GM18505 (cell line): ENCODE measurements at regions not wholly inside any gene's neighbourhood (a gene's known extent, or its start where the extent isn't known, plus 50 kb on each side); places are given as distances from the start of the nearest gene placed in this dataset.

ENCODE experiments used
- ATAC-seq: cut with Tn5 transposase; IDR thresholded peaks from one replicate; pipeline ENCODE4 v1.9.1; 2021; ENCODE audit not compliant: unreplicated experiment
- POLR2A ChIP-seq: IDR thresholded peaks from 4 replicates; pipeline ENCODE4 v1.6.1; 2011; ENCODE audit warnings: borderline replicate concordance; ENCODE audit not compliant: insufficient read depth, insufficient read length; ENCODE audit errors: extremely low read depth

GRCh38 chr3:106114220-106114619, 245.4 kb upstream of the CBLB start:
- no peak for ATAC-seq
- no peak for TF ChIP-seq POLR2A

- ATAC-seq = no peak
- no peak for TF ChIP-seq POLR2A
Measured at GRCh38 chr3:106114848-106115247, 246.0 kb upstream of the CBLB start.

- TF ChIP-seq POLR2A = no peak
- no peak for ATAC-seq
Measured at GRCh38 chr3:106115557-106115956, 246.7 kb upstream of the CBLB start.

DNA sequence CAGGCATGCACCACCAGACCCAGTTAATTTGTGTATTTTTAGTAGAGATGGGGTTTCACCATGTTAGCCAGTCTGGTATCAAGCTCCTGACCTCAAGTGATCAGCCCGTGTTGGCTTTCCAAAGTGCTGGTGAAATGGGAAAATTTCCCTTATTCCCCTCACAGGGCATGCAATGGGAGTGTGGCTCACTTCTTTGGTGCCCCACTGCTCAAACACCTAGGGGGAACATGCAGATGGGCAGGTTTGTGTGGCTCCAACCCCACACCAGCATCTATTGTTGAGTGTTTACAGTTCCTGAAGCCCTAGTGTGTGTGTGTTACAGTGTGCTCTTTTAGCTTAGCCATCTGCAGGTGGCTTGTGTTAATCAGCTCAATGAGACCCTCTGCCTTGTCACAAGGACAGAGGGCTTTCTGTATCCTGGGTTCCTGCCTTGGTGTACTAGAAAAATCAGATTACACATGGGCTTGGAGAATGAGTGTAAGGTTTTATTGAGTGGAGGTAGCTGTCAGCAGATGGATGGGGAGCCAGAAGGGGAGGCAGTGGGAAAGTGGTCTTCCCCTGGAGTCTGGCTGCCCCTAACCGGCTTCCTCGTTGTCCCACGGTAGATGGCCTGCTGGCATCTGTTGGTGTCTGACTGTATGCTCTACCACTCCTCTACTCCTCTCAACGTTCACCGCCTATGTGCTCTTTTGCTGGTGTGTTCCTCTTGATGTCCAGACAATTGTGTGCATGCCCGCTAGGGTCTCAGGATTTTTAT, 248.1 kb upstream of the CBLB start:
- ATAC-seq = no peak
- TF ChIP-seq POLR2A = no peak

DNA sequence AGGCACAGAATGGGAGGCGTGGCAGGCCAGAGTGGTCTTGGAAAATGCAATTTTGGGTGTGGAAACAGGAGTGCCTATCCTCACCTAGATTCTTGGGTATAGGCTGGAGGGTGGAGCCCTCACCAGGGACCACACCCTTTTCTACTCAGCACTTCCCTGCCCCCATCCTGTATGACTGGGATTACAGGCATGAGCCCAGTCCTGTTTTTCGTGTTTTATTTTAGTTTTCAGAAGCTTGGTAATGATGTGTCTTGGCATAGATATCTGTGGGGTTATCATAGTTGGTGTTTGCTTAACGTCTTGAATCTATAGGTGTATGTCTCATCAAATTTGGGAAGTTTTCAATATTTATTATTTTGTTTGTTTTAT, 248.7 kb upstream of the CBLB start:
- ATAC-seq = no peak
- no peak for TF ChIP-seq POLR2A

DNA sequence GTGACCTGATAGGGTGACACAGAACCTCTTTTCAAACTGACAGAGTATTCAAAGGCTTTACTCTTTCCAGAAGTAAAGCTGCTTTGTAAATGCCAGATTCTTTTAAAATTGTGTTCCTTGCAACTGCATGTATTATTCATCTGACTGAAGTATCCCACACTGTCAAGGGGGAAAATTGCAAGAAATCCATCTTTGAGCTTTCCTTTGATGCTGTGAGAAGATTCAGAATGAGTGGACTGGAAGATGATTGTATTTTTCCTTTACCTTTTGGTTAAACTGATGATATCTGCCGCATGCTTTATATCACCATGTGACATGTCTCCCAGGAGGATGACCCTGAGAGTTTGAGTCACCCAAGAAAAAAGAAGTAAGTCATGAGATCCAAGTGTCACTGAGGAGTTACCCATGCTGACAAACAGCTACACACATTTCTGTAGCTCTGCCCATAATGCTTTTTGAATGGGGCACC, 250.8 kb upstream of the CBLB start:
- ATAC-seq = no peak

GRCh38 chr3:106120356-106120755, 251.5 kb upstream of the CBLB start:
- no peak for ATAC-seq
- TF ChIP-seq POLR2A = no peak

More for the DNA sequence above, 250.8 kb upstream of the CBLB start:
- no peak for TF ChIP-seq POLR2A

- ATAC-seq = no peak
- no peak for TF ChIP-seq POLR2A
Measured at GRCh38 chr3:106121491-106122289, 252.9 kb upstream of the CBLB start.

- no peak for TF ChIP-seq POLR2A
- ATAC-seq = no peak
Measured at GRCh38 chr3:106124818-106125217, 256.0 kb upstream of the CBLB start.

GRCh38 chr3:106125321-106125720, 256.5 kb upstream of the CBLB start:
- no peak for TF ChIP-seq POLR2A
- ATAC-seq = no peak

DNA sequence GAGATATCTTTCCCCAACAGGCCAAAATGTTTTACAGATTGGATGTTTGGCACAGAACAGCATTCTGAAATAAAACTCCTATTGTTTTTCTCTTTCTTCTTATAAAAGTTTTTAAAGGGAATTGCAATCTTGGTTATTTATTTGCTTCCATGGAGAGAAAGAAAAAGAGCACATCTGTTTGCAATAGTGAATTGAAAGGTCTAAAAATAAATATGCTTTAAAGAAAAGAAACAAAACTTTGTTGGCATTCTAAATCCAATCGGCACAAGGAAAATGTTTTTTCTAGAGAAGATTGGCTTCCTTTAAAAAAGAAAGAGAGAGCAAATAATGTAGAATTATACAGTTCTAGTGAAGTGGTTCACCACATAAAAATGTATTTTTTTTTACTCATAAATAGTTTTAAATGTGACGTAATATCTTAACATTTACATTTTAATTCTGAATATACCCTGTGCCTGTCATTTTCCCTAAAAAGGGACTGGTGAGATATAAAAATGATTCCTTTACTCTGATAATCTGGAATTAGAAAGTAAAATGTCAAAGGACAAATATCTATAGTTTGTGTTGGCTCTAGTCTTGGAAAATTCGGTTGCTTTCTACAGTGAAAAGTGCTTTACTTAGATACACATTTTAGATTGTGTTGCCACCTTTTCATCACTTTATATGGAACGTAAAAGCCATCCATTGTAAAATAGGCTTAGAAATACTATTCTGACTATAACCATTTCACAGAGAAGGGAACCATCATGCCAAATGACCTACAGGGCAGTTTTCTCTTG, 257.4 kb upstream of the CBLB start:
- no peak for ATAC-seq
- no peak for TF ChIP-seq POLR2A

- no peak for ATAC-seq
- TF ChIP-seq POLR2A = no peak
Measured at GRCh38 chr3:106126846-106127235, 258.0 kb upstream of the CBLB start.

- ATAC-seq = no peak
- TF ChIP-seq POLR2A = no peak
Measured at GRCh38 chr3:106129939-106130338, 261.1 kb upstream of the CBLB start.
